Umbilical cord (tissue), 1 donor: ENCODE measurements at regions not wholly inside any gene's neighbourhood (a gene's known extent, or its start where the extent isn't known, plus 50 kb on each side); places are given as distances from the start of the nearest gene placed in this dataset.

Source experiments
- DNase-seq: peaks from one replicate; pipeline ENCODE4 v3.0.0-alpha.2; 2015; ENCODE audit warnings: low spot score

DNA sequence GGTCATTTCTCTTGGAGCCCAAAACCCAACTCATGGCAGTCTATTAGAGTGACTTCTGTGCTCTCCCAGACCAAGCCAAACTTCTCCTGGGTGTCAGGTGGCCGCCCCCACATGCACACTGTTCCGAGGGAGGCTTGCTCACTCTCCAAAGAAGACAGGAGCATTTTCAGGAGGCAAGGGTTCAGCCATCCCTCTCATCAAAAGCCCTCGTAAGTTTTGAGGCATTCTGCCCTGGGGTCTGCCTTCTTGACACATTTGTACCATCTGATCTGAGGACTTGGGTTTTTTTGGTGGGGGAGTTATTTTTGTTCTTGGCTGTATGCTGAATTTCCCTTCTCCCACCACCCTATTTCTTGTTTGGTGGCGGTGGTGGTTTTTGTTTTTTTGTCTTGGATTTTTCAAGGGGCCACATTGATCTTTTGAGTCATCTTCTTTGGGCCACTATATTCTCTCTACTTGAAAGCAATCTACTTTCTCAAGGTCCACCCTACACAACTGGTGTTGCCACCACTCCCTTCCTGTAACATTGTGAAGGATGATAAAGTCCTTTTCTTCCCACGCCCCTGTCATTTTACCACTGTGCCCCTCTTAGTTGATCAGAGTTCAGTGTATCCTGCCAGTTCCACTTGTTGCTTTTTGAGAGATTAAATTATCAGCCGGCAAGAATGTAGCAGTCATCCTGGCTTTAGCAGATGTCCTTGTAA is 255.8 kb downstream of the CYP26B1 start:
- no peak for DNase-seq

DNA sequence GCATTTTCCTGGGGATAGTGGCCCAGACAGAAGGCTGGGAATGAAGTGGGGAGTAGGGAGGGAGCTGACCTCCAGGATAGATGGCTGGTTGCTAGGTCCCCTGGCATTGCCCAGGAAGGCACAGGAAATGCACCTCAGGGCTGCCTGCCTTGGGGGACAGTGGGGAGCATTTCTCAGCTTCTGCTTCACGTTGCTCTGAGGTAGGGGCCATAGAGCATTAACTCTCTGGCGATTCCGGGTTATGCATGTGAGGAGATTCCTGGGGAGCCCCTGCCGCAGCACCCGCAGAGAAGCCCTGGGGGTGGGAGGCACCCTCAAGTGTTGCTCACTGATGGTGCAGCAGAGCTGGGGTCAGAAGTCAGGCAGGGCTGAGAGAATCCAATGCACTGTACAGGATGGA is 256.5 kb downstream of the CYP26B1 start:
- DNase-seq = no peak

DNA sequence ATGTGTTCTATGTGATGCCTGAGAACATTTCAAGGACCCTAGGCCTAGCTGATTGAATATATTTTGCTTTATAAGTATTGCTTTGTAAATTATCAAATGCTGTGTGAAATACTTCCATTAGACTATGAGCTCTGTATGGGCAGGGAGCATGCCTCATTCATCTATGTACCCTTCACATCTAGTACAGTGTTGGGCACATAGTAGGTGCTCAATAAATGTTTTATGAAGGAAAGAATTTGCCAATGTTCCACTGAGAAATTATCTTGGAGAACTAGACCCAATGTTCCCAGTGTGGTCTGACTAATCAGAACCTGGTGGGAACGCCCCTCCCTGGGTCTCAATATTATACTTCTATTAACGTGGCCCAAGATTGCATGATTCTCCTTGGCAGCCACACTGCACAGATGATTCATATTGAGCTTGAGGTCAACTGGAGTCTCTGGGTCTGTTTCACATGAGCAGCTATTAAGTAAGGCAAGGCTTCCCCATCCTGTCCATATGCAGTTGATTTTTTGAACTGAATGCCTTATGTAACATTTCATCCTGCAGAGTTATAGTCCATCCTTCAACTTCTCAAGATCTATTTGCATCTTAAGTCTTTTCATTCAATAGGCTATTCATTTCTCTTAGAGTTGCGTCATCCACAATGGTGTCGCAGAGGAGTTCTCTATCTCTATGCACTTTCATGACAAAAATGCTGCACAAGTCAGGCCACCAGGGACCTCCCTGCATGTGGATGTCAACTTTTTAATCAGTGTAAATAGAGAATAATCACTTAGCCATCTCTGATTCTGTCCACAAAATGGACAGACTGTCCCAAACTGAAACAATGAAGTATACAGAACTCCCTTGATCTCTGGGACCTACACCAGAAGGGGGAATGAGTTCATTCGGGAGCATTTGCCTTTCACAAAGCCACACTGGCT is 257.6 kb downstream of the CYP26B1 start:
- DNase-seq = peak; percentile 11

DNA sequence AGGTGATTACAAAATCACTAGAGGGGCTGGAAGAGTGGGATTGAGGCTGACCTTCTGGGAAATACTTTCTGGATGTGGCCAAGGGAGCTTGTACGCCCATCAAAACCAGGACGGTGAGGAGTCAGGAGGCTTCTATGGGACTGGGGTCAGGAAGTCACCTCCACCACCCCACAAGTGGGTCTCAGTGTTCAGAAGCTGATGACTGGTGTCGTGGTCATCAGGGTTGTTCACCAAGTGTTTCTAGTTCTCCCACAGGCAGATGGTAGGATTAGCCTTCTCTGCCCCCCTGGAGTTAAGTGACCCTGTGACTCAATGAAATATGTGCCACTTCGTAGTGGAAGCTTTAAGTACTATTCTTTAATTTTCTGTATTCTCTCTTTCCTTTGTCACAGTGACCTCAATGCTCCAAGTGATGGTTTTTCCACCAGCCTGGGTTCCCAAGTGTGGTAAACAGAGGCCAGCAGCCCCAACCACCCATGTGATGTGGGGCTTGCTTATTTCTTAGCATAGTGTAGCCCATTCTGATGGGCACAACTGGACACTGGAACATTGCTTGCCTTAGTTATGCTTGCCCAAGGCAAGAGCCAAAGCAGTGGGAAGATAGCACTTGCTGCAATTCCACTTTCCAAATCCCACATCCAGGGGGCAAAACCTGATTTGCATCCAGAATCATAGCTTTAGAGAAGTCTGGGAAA is 258.8 kb downstream of the CYP26B1 start:
- no peak for DNase-seq

DNA sequence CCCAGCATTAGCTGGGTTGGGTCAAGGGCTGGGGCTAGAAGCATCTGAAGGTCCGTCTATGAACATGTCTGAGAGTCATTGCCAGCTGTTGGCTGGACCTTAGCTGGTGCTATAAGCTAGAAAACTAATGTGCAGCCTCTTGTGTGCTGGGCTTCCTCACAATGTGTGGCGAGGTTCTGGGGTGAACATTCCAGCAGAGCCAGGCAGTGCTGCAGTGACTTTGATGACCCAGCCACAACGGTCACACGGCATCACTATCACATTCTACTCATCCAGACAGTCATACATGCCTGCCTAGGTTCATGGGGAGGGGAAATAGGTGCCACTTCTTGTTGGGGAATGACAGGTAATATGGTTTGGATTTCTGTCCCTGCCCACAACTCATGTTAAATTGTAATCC is 260.5 kb downstream of the CYP26B1 start:
- DNase-seq = no peak

DNA sequence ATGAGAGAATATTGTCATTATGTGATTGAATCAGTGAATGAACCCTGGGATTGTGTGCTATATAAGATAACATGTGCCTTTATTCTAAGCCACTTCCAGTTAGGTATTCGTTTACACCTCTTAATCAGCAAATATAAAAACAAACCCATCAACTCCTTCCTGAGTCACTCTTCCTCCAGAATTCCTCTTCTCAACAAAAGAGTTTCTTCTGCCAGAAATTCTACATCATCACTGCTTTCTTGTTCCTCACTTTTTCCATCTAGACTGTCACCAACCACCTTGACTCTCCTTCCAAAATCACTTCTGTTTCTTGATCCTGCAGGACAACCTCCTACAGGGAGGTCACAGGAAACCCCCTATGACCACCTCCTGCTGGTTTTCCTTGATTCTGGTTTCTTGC is 261.4 kb downstream of the CYP26B1 start:
- DNase-seq = no peak

DNA sequence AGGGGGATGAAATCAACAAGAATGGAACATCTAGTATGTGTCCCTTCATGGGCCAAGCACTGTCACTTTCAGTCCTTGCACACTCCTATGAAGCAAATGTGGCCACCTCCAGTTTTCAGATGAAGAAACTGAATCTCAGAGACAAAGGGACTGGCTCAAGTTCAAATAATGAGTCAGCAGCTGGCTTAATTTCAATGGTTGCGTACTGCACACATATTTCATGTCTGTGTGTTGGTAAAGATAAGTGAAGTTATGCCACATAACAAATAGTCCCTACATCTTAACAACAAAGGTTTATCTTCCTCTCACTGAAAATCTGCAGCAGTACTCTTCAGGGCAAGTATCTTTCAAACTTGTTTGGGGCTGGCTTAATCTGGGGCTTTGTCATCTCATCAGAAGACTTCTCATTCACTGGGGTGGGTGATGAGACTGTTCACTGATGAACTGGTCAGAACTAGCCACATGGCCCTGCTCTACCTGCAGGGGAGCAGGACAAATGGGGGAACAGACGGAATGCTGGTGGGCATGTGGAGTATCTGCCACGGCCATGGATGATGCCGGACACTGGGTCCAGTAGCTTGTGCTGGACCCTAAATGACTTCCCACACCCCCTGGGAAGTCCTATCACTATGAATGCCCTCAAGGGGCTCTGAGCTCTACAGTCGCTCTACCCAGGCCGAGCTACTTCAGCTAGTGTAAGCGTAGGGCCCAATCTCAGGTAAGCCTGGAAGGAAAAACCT is 263.2 kb downstream of the CYP26B1 start:
- DNase-seq = no peak

DNA sequence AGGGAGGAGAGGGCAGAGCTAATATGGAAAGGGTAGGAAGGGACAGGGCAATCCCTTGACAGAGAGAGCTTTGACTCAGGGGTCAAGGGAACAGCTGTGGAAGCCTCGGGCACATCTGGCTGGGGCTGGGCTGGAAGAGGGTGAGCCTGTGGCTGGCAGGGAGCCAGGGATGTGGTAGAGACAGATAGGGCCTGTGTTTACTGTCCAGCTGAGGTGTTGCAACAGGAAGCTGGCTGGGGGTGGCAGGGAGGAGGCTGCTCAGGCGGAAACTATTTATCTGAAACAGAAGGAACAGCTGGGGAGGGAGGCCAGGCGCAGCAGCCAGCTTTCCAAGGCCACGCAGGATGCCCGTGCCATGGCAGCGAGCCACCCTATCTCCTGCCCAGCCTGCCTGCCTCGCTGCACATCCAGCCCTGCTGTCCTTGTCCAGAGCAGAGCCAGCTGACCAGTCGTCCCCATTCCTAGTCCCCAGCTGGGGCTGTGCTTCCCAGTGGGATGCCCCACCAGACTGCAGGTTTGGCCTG is 264.7 kb downstream of the CYP26B1 start:
- peak; percentile 59 for DNase-seq

DNA sequence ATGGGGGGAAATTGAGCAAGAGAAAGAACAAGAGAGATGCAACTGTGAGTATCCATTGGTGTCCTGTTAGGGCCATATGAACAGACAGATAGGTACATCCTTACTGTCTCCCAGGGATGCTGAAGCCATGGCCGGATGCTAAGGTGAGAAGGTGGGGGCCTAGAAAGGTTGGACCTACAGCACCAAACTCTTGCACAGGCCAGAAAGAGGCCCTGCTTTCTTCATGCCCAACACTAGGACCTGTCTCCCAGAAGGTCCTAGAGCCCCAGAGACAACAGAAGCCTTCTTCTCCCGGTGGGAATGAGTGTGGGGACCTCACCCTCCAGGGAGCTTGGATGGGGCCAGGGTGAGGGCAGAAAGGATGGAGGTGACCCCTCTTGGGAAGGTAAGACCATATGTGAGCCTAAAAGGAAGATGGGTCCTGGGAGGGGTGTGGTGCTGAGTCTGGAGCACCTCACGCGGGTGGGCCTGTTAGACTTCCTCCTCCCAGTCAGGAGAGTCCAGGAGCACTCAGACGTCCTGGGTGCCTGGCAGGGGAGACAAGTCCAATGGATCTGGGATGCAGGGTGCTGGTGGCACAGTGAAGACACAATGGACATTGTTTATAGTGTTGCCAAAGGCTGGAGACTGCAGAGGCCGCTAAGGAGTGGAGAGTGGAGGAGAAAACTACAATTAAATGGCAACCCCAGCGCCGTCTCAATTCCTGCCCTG is 265.3 kb downstream of the CYP26B1 start:
- no peak for DNase-seq

DNA sequence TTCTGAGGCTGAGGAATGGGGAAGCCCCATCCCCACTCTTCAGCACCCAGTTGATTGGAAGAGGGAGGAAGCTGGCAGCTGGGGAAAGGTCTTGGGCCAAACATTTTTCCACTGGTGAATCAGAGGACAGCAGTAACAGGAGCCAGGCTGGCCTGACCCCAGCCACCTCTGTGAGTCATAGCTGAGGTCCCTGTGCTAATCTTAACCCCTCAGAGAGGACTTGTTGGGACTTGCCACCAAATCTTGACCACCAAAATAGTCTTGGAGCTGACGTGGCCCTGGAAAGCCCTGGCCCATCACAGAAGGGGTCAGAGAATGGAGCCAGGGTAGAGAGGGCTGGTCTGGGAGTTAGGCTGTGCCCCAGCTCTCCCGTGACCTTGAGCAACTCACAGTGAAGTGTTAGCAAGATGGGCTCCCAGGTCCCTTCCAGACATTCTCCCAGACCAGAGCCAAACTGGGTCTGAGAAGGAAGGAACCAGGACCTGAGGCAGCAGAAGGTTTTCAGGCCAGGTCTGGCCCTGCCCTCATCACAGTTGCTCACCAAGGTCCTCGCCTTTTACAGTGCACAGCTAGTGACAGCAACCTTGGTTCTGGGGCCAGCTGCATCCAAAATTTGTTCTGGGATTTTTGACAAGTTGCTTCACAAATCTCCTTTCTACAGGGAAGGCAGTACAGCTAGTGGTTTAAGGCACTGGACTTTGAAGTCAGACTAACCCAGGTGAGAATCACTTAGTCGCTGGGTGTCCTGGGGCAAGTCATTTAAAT is 266.6 kb downstream of the CYP26B1 start:
- DNase-seq = peak; percentile 5

DNA sequence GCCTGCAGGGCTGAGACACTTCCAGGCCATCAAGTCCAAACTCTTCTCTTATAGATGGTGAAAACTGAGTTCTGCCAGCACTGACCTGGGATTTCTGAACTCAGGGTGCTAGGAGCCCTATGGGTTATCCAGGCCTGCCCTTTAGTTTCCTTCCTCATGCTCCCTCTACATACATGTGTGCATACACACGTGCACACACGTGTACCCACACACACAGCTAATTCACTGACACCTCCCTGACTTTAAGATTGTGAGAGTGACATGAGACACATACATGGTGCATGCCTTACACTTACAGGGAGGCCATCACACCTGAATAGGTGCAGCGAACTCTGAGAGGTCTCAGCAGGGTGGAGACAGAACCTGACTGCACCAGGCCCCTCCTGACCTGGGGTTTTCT is 267.4 kb downstream of the CYP26B1 start:
- no peak for DNase-seq

DNA sequence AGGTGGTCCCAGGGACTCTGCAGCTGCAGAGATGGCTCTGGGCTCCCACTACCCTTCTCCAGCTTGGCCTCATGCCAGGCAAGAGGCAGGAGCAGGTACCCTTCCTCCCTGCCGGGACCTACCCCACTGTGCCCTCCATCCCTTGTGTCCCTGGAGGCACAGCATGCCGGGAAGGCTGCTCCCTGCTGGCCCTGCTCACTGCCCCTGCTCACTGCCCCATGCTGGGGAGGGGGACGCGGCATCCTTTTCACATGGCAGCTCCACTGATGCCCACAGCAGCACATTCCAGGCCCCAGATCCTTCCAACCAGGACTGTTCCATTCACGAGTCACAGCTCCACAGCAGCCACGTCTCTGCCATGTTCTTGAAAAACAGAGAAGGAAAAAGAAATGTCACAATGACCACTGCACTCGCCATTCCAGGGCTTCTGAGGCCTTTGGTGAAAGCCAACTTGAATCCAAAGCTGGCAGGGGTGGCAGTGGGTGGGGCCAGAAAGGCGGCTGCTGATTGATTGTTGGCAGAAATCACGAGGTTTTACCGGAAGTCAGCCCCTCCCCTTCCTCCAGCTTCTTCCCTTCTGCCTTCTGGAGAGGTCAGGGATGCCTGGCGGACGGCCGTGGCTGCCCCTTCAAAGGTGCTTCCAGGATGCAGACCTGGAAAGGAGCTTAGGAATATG is 268.0 kb downstream of the CYP26B1 start:
- no peak for DNase-seq

DNA sequence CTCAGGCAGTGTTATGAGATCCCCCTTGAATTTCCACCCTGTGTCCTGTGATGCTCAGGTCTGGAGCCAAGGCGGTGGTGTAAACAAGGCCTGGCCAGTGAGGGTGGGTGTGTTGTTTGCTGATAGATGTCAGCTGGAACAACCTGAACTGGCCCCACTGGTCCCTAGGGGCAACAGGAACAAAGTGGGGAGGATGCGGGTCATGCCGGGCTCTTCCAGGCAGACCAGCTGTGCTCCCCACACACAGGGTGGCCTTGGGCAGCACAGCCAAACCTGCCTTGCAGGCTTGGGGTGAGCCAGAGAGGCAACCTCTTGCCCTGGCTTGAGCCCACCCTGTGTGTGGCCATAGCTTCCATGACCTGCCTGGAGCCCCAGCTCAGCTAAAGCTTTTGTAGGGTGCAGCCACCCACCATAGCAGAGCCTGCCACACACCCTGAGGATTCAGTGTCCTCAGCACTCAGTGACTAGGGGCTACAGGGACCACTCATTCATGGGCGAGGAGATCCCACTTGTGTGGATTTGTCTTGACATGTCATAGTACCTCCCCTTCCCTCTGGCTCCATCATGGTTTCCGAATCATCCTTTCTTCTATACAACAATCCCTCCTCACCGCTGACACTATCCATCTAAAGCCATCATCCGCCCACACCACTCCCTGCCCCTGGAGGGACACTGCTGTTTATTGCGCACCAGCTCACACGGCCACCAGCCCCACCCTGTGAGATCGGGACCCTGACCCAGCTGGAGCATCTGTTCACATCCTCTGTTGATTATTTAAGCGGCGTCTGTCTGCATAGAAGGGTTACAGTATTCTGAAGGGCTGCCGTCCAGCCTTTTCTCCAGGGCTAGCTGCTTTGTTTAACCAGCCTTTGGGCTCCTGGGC is 268.8 kb downstream of the CYP26B1 start:
- no peak for DNase-seq

DNA sequence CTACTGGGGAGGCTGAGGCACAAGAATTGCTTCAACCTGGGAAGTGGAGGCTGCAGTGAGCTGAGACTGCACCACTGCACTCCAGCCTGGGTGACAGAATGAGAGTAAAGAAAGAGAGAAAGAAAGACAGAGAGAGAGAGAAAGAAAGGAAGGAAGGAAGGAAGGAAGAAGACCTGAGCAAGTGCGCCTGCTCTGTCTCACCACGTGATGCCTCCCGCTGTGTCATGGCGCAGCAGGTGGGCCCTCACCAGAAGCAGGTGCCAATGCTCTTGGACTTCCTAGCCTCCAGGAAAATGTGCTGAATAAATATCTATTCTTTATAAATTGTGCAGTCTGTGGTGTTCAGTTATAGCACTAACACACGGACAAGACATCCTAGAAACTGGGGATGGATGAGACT is 270.0 kb downstream of the CYP26B1 start:
- DNase-seq = no peak

DNA sequence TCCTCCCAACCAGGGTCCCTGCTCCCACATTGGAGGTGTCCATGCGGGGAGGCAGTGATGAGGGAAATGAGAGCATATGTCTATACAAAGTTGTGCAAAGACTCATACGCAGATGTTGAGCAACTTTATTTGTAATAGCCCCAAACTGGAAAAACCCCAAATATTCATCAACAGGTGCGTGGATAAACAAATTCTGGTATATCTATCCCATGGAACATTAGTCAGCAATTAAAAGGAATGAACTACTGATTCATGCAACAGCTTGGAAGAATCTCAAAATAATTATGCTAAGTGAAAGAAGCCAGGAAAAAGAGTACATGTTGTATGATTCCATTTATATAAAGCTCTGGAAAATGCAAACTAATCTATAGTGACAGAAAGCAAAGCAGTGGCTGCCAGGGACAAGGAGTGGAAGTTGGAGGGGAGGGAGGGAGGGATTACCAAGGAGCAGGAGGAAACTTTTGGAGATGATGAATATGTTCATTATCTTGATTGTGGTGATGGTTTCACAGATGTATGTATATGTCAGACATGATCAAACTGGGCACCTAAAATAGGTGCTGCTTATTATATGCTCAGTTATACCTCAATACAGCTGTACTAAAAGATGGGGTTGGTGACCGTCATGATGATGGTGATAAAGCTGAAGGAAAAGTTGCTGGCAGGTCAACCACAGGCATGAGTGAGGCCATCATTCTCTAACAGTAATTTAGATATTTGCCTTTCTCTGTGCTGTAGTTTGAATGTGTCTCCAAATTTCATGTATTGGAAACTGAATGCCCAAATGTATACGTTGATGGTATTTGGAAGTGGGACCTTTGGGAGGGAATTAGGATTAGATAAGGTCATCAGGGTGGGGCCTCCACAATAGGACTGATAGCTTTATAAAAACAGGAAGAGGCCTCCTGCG is 270.9 kb downstream of the CYP26B1 start:
- DNase-seq = no peak

DNA sequence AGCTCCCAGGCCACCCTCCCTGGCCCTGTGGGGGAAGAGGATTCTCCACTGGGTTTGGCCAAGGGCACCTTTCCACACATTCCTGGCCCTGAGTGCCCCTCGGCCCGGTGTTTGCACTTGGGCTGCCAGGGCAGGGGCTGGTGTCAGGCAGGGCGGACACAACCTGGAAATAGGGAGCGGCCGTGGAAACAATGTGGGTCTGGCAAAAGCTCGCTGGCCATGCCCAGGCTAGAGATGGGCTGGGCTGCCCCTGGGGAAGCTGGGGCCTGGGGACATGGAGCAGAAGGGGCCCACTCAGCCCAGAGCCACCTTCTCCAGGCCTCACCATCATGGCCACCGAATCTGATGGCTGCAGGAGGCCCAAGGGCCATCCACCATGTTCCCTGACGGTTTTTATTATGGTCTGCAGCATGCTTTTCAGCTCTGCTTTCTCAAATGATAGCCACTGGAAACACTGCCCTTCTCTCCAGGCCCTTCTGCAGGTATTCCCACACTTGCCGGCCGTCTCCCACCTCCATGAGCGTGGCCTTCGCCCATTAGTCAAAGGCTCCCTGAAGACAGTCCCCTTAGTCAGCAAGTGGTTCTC is 275.1 kb downstream of the CYP26B1 start:
- DNase-seq = no peak

DNA sequence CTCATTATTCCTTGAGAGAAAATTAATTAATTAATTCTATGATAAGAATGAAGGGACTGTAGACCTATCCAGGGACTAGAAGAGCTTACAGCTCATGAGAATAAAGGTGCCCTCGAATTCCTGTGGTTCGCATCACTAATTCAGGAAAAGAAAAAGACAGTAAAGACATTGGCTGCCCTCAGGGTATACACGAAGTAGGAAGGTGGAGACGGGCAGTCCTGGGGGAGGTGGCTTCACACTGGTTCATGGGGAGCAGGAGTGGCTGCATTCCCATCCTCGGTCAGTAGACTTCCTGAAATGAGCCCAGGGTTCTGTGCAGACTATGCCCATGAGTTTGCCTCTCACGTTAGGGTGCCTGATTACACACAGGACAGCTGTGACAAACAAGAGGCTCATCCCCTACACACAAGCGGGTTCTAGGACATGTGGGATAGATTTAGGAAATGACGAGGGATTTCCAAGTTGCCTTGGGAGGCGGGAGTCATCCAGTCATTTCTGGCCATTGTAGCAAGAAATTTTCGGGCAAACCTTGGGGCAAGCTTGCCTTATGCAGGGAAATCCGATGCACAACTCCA is 282.2 kb downstream of the CYP26B1 start:
- no peak for DNase-seq
